ENCODE measurements at regions not wholly inside any gene's neighbourhood (a gene's known extent, or its start where the extent isn't known, plus 50 kb on each side); places are given as distances from the start of the nearest gene placed in this dataset.
"Not testable (repeated sequence)": the region's sequence is repeated elsewhere in the genome, so short reads cannot be mapped to it uniquely, and the experiment has no call there.

DNA sequence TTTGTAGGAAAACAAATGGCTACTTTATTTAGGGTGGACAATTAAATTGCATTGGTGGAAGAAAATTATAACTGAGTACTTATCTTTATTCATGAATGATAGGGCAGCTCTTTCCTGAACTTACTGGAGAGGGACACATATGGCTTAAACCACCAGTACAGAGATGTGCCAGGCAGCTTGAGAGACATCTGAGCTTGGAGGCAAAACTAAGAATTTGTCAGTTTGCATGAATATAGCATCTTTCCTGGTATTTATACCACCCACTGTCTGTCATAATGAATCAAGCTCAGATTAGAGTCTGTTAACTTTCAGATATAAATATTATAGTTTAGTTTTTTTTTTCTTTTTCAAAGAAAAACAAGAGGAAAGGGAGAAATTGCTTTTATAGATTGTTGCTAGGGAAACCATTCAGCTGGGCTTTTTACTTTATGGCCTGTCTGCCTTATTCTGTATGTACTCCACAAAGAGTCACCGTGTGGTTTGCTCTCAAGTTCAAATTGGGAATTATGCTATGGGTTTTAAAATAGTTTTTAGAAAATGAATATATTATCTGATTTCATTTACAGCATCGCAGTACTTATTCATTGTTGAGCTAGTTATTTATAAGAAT lies 477.0 kb upstream of the CHORDC1 start:
- intact Hi-C loops (cut with DNase I): no loop called here
- ATAC-seq (ENCODE audit: poor library complexity): no peak
- no peak for DNase-seq

DNA sequence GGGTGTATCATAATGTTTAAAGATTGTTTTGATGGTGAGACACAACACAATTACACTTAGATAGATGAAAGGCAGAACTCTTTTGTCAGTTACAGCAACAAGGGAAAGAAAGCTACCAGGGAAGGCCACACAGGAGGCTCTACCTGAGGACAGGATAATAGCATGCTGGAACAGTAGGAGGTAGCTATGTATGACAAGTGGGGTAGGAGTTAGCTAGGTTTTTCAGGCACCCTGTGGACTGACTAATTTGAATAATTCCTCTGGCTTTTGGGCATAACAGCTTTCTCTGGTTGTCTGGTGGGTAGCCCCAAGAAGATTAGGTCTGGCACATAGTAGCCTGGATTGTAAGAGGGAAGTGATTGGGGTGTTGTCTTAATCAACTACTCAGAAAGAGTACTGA lies 475.4 kb upstream of the CHORDC1 start:
- no peak for ATAC-seq (ENCODE audit: poor library complexity)
- no peak for DNase-seq
- intact Hi-C loops (cut with DNase I): no loop called here

- DNase-seq; intact Hi-C loops (cut with DNase I); ATAC-seq (ENCODE audit: poor library complexity): not testable (repeated sequence)
Measured at GRCh38 chr11:90675496-90675895, 452.6 kb upstream of the CHORDC1 start.

DNA sequence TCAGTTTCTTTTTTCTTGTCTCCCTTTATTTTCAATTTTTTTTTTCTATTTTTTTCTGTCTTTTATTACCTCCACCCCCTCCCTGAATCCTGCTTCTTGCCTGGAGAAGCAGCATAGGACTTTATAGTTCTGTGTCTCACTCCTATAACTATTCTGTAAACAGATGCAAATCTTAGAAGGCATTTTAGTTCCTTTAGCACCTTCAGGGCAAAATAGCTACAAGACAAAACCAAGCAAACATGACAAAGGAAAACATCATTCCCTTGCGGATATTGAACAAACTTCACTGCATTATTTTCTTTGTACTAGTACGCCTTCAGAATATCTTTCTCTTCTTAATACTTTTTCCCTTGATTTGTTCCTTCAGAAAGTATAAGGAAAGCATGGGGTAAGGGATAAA lies 446.2 kb upstream of the CHORDC1 start:
- no peak for DNase-seq

GRCh38 chr11:90668502-90668901 lies 445.7 kb upstream of the CHORDC1 start:
- DNase-seq (no peak), ATAC-seq (ENCODE audit: poor library complexity) (no peak)
- intact Hi-C loops (cut with DNase I): no loop called here

More for the DNA sequence above, 446.2 kb upstream of the CHORDC1 start:
- intact Hi-C loops (cut with DNase I): no loop called here
- ATAC-seq (ENCODE audit: poor library complexity): no peak

GRCh38 chr11:90661233-90661632 lies 438.4 kb upstream of the CHORDC1 start:
- no peak for DNase-seq
- intact Hi-C loops (cut with DNase I): no loop called here
- no peak for ATAC-seq (ENCODE audit: poor library complexity)

- DNase-seq: no peak
- intact Hi-C loops (cut with DNase I): no loop called here
- no peak for ATAC-seq (ENCODE audit: poor library complexity)
Measured at GRCh38 chr11:90656171-90656570, 433.3 kb upstream of the CHORDC1 start.

DNA sequence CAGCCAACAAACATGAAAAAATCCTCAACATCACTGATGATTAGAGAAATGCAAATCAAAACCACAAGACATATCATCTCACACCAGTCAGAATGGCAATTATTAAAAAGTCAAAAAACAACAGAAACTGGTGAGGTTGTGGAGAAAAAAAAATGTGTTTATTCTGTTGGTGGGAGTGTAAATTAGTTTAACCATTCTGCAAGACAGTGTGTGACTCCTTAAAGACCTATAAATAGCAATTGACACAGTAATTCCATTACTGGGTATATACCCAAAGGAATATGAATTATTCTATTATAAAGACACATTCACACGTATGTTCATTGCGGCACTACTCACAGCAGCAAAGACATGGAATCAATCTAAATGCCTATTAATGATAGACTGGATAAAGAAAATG lies 427.3 kb upstream of the CHORDC1 start:
- ATAC-seq (ENCODE audit: poor library complexity) (no peak), DNase-seq (no peak)
- intact Hi-C loops (cut with DNase I): no loop called here

- intact Hi-C loops (cut with DNase I): no loop called here
- DNase-seq: no peak
- ATAC-seq (ENCODE audit: poor library complexity): no peak
Measured at GRCh38 chr11:90646706-90647105, 423.9 kb upstream of the CHORDC1 start.

DNA sequence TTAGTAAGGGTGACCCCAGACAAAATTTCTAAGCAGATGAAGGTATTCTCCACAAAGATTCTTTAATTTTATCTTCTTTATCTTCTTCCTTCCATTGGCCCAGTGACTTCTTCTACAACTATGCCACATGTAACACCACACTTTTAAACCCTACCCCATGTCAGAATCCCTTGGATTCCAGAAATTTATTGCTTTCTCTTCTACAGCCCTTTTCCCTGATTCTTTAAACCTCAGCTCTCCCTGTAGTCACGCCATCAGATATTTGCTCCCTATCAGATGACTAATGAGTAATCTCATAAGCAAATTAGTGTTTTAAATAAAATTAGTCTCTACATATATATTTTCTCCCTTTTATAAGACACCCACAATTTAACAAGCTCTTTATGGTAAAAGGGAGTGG lies 423.4 kb upstream of the CHORDC1 start:
- intact Hi-C loops (cut with DNase I): no loop called here

GRCh38 chr11:90639461-90639993 lies 416.7 kb upstream of the CHORDC1 start:
- intact Hi-C loops (cut with DNase I): no loop called here
- no peak for ATAC-seq (ENCODE audit: poor library complexity)
- DNase-seq: no peak

More for the DNA sequence above, 423.4 kb upstream of the CHORDC1 start:
- ATAC-seq (ENCODE audit: poor library complexity) (no peak), DNase-seq (no peak)

- no peak for DNase-seq
- intact Hi-C loops (cut with DNase I): no loop called here
- no peak for ATAC-seq (ENCODE audit: poor library complexity)
Measured at GRCh38 chr11:90635886-90636285, 413.0 kb upstream of the CHORDC1 start.

- intact Hi-C loops (cut with DNase I): no loop called here
- DNase-seq (no peak), ATAC-seq (ENCODE audit: poor library complexity) (no peak)
Measured at GRCh38 chr11:90635151-90635550, 412.3 kb upstream of the CHORDC1 start.

DNA sequence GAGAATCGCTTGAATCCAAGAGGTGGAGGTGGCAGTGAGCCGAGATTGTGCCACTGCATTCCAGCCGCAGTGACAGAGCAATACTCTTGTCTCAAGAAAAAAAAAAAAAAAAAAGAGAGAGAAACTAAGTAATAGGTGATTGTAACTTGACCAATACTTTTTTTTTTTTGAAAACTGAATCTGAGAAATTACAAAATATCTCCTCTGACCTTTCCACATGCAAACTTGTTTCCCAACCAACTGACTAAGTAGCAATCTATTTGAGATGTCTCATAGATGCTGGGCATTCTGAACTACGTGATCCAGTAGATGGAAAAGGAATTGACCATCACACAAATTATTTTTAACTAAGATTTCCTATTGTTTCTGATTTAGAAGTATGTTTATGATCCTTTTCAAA lies 407.3 kb upstream of the CHORDC1 start:
- DNase-seq: no peak
- ATAC-seq (ENCODE audit: poor library complexity): no peak
- intact Hi-C loops (cut with DNase I): no loop called here

DNA sequence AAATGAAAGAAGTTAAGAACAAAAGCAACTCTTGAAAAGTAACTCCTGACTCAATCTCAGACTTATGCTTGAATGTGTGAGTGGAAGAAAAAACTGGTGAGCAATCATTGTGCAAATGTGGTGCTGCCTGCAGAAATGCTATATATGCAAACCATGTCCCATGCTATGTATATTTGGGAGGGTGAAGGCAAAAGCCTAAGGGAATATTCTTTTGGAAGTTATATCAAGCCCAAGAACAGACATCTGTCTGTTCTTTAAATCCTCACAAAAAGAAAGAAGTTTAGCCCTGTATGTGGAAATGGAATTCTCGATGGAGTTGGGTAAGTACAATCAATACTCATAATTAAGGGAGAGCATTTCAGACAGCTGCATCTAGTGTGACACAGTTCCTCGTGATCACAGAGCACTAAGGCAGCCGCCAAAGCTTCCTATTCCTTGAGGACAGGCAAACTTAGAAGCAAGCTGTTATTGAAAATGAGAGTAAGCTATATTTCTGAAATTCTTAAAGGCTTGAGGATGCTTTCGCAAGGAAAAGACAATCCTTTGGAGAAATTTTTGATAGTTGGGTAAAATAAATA lies 406.5 kb upstream of the CHORDC1 start:
- intact Hi-C loops (cut with DNase I): no loop called here
- DNase-seq (no peak), ATAC-seq (ENCODE audit: poor library complexity) (no peak)

- ATAC-seq (ENCODE audit: poor library complexity) (no peak), DNase-seq (no peak)
- intact Hi-C loops (cut with DNase I): no loop called here
Measured at GRCh38 chr11:90614318-90614717, 391.5 kb upstream of the CHORDC1 start.

DNA sequence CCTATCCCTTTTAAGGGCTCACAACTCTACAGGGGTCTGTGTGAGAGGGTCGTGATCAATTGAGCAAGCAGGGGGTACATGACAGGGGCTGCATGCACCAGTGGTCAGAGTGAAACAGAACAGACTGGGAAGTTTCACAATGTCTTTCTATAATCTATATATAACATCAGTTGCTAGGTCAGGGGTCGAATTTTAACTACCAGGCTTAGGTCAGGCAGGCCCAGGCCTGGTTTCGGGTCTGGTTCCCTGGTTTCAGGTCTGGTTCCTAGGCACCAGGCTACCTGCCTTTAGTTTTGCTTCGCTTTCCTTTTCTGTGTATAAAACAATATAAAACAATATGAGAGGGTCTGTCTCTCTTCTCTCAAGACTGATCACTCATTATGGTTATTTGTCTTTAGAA lies 390.2 kb upstream of the CHORDC1 start:
- ATAC-seq (ENCODE audit: poor library complexity); intact Hi-C loops (cut with DNase I); DNase-seq: not testable (repeated sequence)

DNA sequence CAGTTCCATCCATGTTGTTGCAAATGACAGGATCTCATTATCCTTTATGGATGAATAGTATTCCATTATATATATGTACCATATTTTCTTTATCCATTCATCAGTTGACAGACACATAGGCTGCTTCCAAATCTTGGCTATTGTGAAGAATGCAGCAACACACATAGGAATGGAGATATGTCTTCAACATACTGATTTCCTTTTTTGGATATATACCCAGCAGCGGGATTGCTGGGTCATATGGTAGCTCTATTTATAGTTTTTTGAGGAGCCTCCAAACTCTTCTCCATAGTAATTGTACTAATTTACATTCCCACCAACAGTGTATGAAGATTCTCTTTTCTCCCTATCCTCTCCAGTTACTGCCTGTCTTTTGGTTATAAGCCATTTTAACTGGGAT lies 383.9 kb upstream of the CHORDC1 start:
- DNase-seq (no peak), ATAC-seq (ENCODE audit: poor library complexity) (no peak)
- intact Hi-C loops (cut with DNase I): no loop called here

- DNase-seq (no peak), ATAC-seq (ENCODE audit: poor library complexity) (no peak)
- intact Hi-C loops (cut with DNase I): no loop called here
Measured at GRCh38 chr11:90601261-90601660, 378.4 kb upstream of the CHORDC1 start.

GRCh38 chr11:90594658-90595057 lies 371.8 kb upstream of the CHORDC1 start:
- ATAC-seq (ENCODE audit: poor library complexity): no peak
- intact Hi-C loops (cut with DNase I): no loop called here
- no peak for DNase-seq

- DNase-seq (no peak), ATAC-seq (ENCODE audit: poor library complexity) (no peak)
- intact Hi-C loops (cut with DNase I): no loop called here
Measured at GRCh38 chr11:90593099-90593498, 370.2 kb upstream of the CHORDC1 start.

Measured in Right ventricle myocardium superior (tissue), 1 donor.